DOHH2 (cell line): ENCODE measurements at regions not wholly inside any gene's neighbourhood (a gene's known extent, or its start where the extent isn't known, plus 50 kb on each side); places are given as distances from the start of the nearest gene placed in this dataset.

Source experiments
- H3F3A ChIP-seq: fragments of 200-600 bp; sonication (generic), shearing (Covaris generic); 2 replicates; pipeline ENCODE4 v1.6.0; 2016; ENCODE audit warnings: antibody characterized with exemption, mild to moderate bottlenecking; ENCODE audit not compliant: control insufficient read depth, insufficient read depth
- H3K27ac ChIP-seq: fragments of 200-600 bp; sonication (generic); 2 replicates; pipeline ENCODE4 v1.5.1; 2014; ENCODE audit warnings: low read depth, mild to moderate bottlenecking, low read length, moderate library complexity
- H3K27me3 ChIP-seq: fragments of 200-600 bp; sonication (generic); 2 replicates; pipeline ENCODE4 v1.6.1; 2014; ENCODE audit warnings: mild to moderate bottlenecking, low read length, mixed read lengths; ENCODE audit not compliant: control insufficient read depth
- H3K36me3 ChIP-seq: fragments of 200-600 bp; sonication (generic); 2 replicates; pipeline ENCODE4 v1.6.1; 2014; ENCODE audit warnings: mild to moderate bottlenecking, low read length, moderate library complexity, mixed read lengths; ENCODE audit not compliant: control insufficient read depth
- H3K4me1 ChIP-seq: fragments of 200-600 bp; sonication (generic); 2 replicates; pipeline ENCODE4 v1.6.1; 2014; ENCODE audit warnings: mild to moderate bottlenecking, low read length, mixed read lengths; ENCODE audit not compliant: control insufficient read depth
- H3K4me2 ChIP-seq: fragments of 200-600 bp; sonication (generic); 2 replicates; pipeline ENCODE4 v1.6.0; 2014; ENCODE audit warnings: mild to moderate bottlenecking, low read length, moderate library complexity
- H3K4me3 ChIP-seq: fragments of 200-600 bp; sonication (generic); 2 replicates; pipeline ENCODE4 v1.5.1; 2014; ENCODE audit warnings: mild to moderate bottlenecking, low read length, mixed read lengths
- H3K79me2 ChIP-seq: fragments of 200-600 bp; sonication (generic); 2 replicates; pipeline ENCODE4 v1.6.1; 2014; ENCODE audit warnings: mild to moderate bottlenecking, low read length, mixed read lengths; ENCODE audit not compliant: control insufficient read depth
- H3K9me2 ChIP-seq: fragments of 200-600 bp; sonication (generic); replicated peaks from 2 replicates; pipeline ENCODE4 v1.6.1; 2014; ENCODE audit warnings: mild to moderate bottlenecking, low read length, mixed read lengths; ENCODE audit not compliant: control insufficient read depth
- H3K9me3 ChIP-seq: fragments of 200-600 bp; sonication (generic); 2 replicates; pipeline ENCODE4 v1.6.1; 2014; ENCODE audit warnings: antibody characterized with exemption, low read length, mixed read lengths; ENCODE audit not compliant: control insufficient read depth, insufficient read depth
- H4K20me1 ChIP-seq: fragments of 200-600 bp; sonication (generic); 2 replicates; pipeline ENCODE4 v1.6.0; 2014; ENCODE audit warnings: low read depth, mild to moderate bottlenecking, antibody characterized with exemption, low read length, moderate library complexity; ENCODE audit not compliant: control insufficient read depth, insufficient read depth
- EZH2phosphoT487 ChIP-seq: fragments of 200-600 bp; sonication (generic); IDR thresholded peaks from 2 replicates; pipeline ENCODE4 v1.6.1; 2017; ENCODE audit warnings: borderline replicate concordance, mild to moderate bottlenecking, antibody characterized with exemption, low read length, moderate library complexity, mixed read lengths
- TF ChIP-seq, protein P1 (sequence below): fragments of 200-600 bp; sonication (generic); IDR thresholded peaks from one replicate; pipeline ENCODE4 v1.5.1; 2014; ENCODE audit warnings: antibody characterized with exemption, mild to moderate bottlenecking, low read depth, low read length; ENCODE audit not compliant: poor library complexity, severe bottlenecking

DNA sequence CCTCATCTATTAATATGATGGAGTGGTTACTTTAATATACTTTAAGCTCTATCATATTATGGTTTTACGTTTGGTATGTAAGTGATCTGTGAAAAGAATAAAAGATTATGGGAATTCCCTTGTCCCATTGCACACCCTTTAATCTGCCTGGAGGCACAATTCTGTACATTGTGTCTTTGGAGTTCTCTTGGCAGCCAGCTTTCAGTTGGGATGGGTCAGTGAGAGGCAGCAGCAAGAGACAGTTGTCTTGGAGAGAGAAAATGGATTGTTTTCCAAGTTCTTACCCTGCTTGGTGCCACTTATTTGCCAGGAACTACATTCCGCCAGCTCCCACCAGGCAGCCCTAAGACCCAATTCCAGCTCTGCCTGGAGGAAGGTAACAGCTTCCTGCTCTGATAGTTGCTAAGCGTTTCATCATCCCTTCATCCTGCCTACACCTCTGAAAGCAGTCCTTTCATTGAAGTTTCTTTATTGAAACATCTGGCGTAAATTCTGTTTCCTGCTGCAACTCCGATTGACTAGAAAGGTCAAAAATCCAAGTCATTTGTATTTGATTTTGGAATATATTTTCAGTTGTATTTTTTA lies 365.2 kb downstream of the AKAIN1 start:
- H3K4me2 ChIP-seq = no peak overlapping the region
- no peak overlapping the region for H3K27ac ChIP-seq
- no peaks in the 10 kb centered on the region for H3K36me3 ChIP-seq
- no peak overlapping the region for H3K4me3 ChIP-seq
- no peaks in the 10 kb centered on the region for H4K20me1 ChIP-seq
- no peaks in the 10 kb centered on the region for H3K9me3 ChIP-seq
- H3F3A ChIP-seq = no peaks in the 10 kb centered on the region
- H3K4me1 ChIP-seq = no peaks in the 10 kb centered on the region
- no peaks in the 10 kb centered on the region for H3K27me3 ChIP-seq
- no peaks in the 10 kb centered on the region for H3K9me2 ChIP-seq
- no peak for TF ChIP-seq EZH2phosphoT487
- TF ChIP-seq, protein P1, sequence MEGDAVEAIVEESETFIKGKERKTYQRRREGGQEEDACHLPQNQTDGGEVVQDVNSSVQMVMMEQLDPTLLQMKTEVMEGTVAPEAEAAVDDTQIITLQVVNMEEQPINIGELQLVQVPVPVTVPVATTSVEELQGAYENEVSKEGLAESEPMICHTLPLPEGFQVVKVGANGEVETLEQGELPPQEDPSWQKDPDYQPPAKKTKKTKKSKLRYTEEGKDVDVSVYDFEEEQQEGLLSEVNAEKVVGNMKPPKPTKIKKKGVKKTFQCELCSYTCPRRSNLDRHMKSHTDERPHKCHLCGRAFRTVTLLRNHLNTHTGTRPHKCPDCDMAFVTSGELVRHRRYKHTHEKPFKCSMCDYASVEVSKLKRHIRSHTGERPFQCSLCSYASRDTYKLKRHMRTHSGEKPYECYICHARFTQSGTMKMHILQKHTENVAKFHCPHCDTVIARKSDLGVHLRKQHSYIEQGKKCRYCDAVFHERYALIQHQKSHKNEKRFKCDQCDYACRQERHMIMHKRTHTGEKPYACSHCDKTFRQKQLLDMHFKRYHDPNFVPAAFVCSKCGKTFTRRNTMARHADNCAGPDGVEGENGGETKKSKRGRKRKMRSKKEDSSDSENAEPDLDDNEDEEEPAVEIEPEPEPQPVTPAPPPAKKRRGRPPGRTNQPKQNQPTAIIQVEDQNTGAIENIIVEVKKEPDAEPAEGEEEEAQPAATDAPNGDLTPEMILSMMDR = no peak
- no peaks in the 10 kb centered on the region for H3K79me2 ChIP-seq

DNA sequence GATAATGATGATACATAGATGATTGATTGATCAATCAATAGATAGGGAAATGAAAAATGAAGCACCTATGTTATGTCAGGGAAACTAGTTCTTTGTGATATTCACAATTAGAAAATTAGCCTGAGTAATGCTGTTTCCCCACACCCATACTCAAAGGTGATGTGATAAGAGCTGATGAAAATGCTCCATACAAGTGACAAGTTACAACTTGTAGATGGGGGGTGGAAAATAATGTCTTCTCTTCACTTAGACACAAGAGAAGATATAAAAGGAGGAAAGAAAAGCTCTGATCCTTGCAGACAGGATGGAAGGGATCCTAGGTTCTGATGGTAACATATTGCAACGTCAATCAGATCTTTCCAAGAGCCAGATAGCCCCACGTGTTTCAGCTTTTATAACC lies 365.9 kb downstream of the AKAIN1 start:
- no peaks in the 10 kb centered on the region for H3K79me2 ChIP-seq
- H3K4me3 ChIP-seq = no peak overlapping the region
- H3K36me3 ChIP-seq = no peaks in the 10 kb centered on the region
- H3K4me1 ChIP-seq = no peaks in the 10 kb centered on the region
- no peak for TF ChIP-seq EZH2phosphoT487
- TF ChIP-seq, protein P1 = no peak
- H3K27ac ChIP-seq = no peak overlapping the region
- H4K20me1 ChIP-seq = no peaks in the 10 kb centered on the region
- no peaks in the 10 kb centered on the region for H3F3A ChIP-seq
- no peaks in the 10 kb centered on the region for H3K27me3 ChIP-seq
- no peaks in the 10 kb centered on the region for H3K9me2 ChIP-seq
- H3K9me3 ChIP-seq = no peaks in the 10 kb centered on the region
- H3K4me2 ChIP-seq = no peak overlapping the region

DNA sequence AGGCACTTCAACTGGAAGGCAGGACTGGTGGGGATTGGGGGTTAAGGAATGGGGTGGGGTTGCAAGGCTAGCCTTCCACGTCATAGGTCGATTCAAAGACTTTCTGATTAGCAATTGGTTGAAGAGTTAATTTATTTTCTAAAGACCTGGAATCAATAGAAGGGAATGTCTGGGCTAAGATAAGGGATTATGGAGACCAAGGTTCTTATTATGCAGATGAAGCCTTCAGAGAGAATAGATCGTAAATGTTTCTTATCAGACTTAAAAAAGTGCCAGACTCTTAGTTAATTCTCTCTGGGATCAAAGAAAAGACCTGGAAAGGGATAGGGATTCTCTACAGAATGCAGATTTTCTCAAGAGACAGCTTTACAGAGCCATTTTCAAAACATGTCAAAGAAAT lies 368.0 kb upstream of the DLGAP1 start:
- Histone ChIP-seq H3K9me3 (no peaks in the 10 kb centered on the region), H3K27me3 (no peaks in the 10 kb centered on the region), H3K79me2 (no peaks in the 10 kb centered on the region), H3K9me2 (no peaks in the 10 kb centered on the region), H3K4me3 (no peak overlapping the region), H3K4me2 (no peak overlapping the region), H4K20me1 (no peaks in the 10 kb centered on the region), H3K4me1 (no peaks in the 10 kb centered on the region), H3F3A (no peaks in the 10 kb centered on the region), H3K36me3 (no peaks in the 10 kb centered on the region), H3K27ac (no peak overlapping the region)
- TF ChIP-seq, protein P1 = no peak
- TF ChIP-seq EZH2phosphoT487 = no peak
